Endothelial cell of hepatic sinusoid (primary cell): ENCODE measurements at regions not wholly inside any gene's neighbourhood (a gene's known extent, or its start where the extent isn't known, plus 50 kb on each side); places are given as distances from the start of the nearest gene placed in this dataset.
"Not testable (repeated sequence)": the region's sequence is repeated elsewhere in the genome, so short reads cannot be mapped to it uniquely, and the experiment has no call there.

Experiments used
- in situ Hi-C: cut with HindIII; loops from 2 replicates; pipeline ENCODE4 v1.10.0; 2017; ENCODE audit warnings: low sequenced_read_pairs

GRCh38 chr2:67566958-67567635 is 170.0 kb downstream of the ETAA1 start:
- in situ Hi-C loops = no loop called here

- in situ Hi-C loops = no loop called here
Observed at GRCh38 chr2:67567886-67568285, 170.8 kb downstream of the ETAA1 start.

GRCh38 chr2:67570611-67571010 is 173.5 kb downstream of the ETAA1 start:
- in situ Hi-C loops = no loop called here

GRCh38 chr2:67571785-67572718 is 174.9 kb downstream of the ETAA1 start:
- in situ Hi-C loops = no loop called here

- in situ Hi-C loops = no loop called here
Observed at GRCh38 chr2:67572721-67573435, 175.7 kb downstream of the ETAA1 start.

GRCh38 chr2:67574230-67574629 is 177.1 kb downstream of the ETAA1 start:
- in situ Hi-C loops = no loop called here

- in situ Hi-C loops = no loop called here
Observed at GRCh38 chr2:67576226-67576625, 179.1 kb downstream of the ETAA1 start.

GRCh38 chr2:67576991-67577390 is 179.9 kb downstream of the ETAA1 start:
- in situ Hi-C loops = no loop called here

GRCh38 chr2:67579216-67579615 is 182.1 kb downstream of the ETAA1 start:
- in situ Hi-C loops = no loop called here

GRCh38 chr2:67579806-67580205 is 182.7 kb downstream of the ETAA1 start:
- in situ Hi-C loops = no loop called here

GRCh38 chr2:67581751-67582150 is 184.6 kb downstream of the ETAA1 start:
- in situ Hi-C loops = no loop called here

- in situ Hi-C loops = no loop called here
Observed at GRCh38 chr2:67583185-67583584, 186.1 kb downstream of the ETAA1 start.

- in situ Hi-C loops = no loop called here
Observed at GRCh38 chr2:67585400-67585799, 188.3 kb downstream of the ETAA1 start.

- in situ Hi-C loops = not testable (repeated sequence)
Observed at GRCh38 chr2:67589121-67589520, 192.0 kb downstream of the ETAA1 start.

- in situ Hi-C loops = not testable (repeated sequence)
Observed at GRCh38 chr2:67594522-67594921, 197.4 kb downstream of the ETAA1 start.

- in situ Hi-C loops = no loop called here
Observed at GRCh38 chr2:67596871-67597270, 199.7 kb downstream of the ETAA1 start.

- in situ Hi-C loops = no loop called here
Observed at GRCh38 chr2:67599561-67599960, 202.4 kb downstream of the ETAA1 start.

- in situ Hi-C loops = loop anchor here (10.0 kb wide), 1 partner anchor 124 kb away; no protein-coding TSS in a partner anchor
Observed at GRCh38 chr2:67600222-67600871, 203.2 kb downstream of the ETAA1 start.

GRCh38 chr2:67600946-67601345 is 203.8 kb downstream of the ETAA1 start:
- in situ Hi-C loops = loop anchor here (10.0 kb wide), 1 partner anchor 124 kb away; no protein-coding TSS in a partner anchor

GRCh38 chr2:67604360-67604759 is 207.2 kb downstream of the ETAA1 start:
- in situ Hi-C loops = loop anchor here (10.0 kb wide), 1 partner anchor 120 kb away; no protein-coding TSS in a partner anchor
